ENCODE measurements at regions not wholly inside any gene's neighbourhood (a gene's known extent, or its start where the extent isn't known, plus 50 kb on each side); places are given as distances from the start of the nearest gene placed in this dataset.
A peak's percentile ranks its signal among the peaks of the same experiment; 100 is the strongest.

DNA sequence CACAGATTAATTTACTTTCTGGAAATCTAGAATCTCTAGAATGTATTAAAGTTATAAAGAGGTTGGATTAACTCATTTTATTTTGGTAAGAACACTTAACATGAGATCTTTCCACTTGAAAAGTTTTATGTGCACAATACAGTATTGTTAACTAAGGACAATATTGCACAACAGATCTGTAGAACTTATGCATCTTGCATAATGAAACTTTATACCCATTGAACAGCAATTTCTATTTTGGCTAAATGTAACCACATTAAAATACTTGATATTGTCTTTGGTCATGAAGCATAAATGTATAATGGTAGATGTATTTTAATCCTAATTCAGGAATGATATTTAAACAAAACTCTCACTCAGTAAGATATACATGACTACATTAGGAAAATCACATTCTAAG lies 203.8 kb downstream of the SNX19 start:
- no peak overlapping the region for H2AK5ac ChIP-seq (ENCODE audit: low read length, severe bottlenecking)
- H2BK5ac ChIP-seq (ENCODE audit: low read depth, low read length, poor library complexity, severe bottlenecking): no peak overlapping the region
- no peak overlapping the region for H3K18ac ChIP-seq (ENCODE audit: low read depth in 1 of 2, low read length in 2 of 2)
- H3K4me1 ChIP-seq (ENCODE audit: control insufficient read depth, insufficient read depth, low read depth, low read length): peaks cover 10% of the 10 kb centered on the region
- H2BK15ac ChIP-seq (ENCODE audit: low read depth, poor library complexity, severe bottlenecking): no peak overlapping the region
- no peak overlapping the region for H2BK120ac ChIP-seq (ENCODE audit: low read depth, low read length)
- H3K23ac ChIP-seq (ENCODE audit: low read length in 2 of 2): no peak overlapping the region
- H2BK12ac ChIP-seq (ENCODE audit: low read length in 2 of 2): no peak overlapping the region
- no peak overlapping the region for H3K4me2 ChIP-seq (ENCODE audit: low read length, poor library complexity, severe bottlenecking)
- no peak for DNase-seq
- no peak overlapping the region for H3K14ac ChIP-seq (ENCODE audit: low read length in 2 of 2)
- H3K27ac ChIP-seq (ENCODE audit: low read length, poor library complexity, severe bottlenecking): no peak overlapping the region
- H4K91ac ChIP-seq (ENCODE audit: low read length): no peak overlapping the region
- H3K9me3 ChIP-seq (ENCODE audit: control insufficient read depth, low read length): peaks cover 7% of the 10 kb centered on the region
- H3K9ac ChIP-seq (ENCODE audit: low read length): no peak overlapping the region
- no peak overlapping the region for H4K8ac ChIP-seq (ENCODE audit: low read length)
- no peaks in the 10 kb centered on the region for H3K79me1 ChIP-seq (replicated peaks; ENCODE audit: low read length, poor library complexity, severe bottlenecking)
- H3K4me3 ChIP-seq (ENCODE audit: insufficient read depth in 1 of 2, low read depth in 1 of 2, low read length in 2 of 2): no peak overlapping the region
- H2AFZ ChIP-seq (ENCODE audit: low read depth, low read length): no peak overlapping the region
- H3K27me3 ChIP-seq (ENCODE audit: control insufficient read depth in 1 of 2, insufficient read depth in 1 of 2, low read length in 2 of 2): no peaks in the 10 kb centered on the region
- no peak overlapping the region for H3K4ac ChIP-seq (ENCODE audit: low read depth in 1 of 2, low read length in 2 of 2)
- H3K36me3 ChIP-seq (ENCODE audit: control insufficient read depth in 1 of 2, insufficient read depth in 2 of 2, low read depth in 1 of 2, low read length in 2 of 2): no peaks in the 10 kb centered on the region

DNA sequence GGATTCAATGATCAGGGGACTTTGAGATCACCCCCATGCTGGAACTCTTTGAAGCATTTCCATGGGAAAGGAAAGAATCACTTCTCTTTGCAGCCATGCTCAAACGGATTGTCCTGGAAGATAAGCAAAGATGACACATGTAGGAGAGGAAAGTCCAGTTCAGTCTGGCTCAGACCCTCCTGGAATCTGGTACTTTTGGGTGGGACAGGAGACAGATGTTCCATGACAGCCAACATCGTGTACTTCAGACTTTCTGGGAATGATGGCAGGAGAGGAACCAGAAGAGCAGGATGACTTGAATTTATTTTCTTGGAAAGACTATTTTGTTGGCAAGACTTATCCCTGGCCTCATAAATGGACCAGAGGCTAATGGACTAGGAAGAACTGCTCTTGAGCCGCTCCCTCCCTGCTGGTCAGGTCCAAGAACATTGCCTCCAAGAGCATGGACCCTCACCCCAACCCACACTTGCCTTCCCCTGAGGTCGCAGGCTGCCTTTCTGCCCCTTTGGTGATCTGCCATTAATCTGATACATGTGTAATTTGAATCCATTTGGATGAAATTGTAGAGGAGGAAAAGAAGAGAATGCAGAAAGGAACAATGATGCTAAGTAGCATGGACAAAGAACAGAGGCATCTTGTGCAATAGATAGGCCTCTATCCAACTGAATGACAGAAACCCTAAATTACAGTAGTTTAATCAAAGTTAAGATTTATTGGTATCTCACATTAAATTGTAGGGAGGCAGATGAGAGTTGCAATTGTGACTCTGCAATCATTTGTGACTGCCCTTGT lies 201.0 kb downstream of the SNX19 start:
- H3K9ac ChIP-seq (ENCODE audit: low read length): no peak overlapping the region
- no peak overlapping the region for H3K14ac ChIP-seq (ENCODE audit: low read length in 2 of 2)
- H2AFZ ChIP-seq (ENCODE audit: low read depth, low read length): no peak overlapping the region
- no peak overlapping the region for H4K91ac ChIP-seq (ENCODE audit: low read length)
- no peaks in the 10 kb centered on the region for H3K79me1 ChIP-seq (replicated peaks; ENCODE audit: low read length, poor library complexity, severe bottlenecking)
- no peak overlapping the region for H2BK15ac ChIP-seq (ENCODE audit: low read depth, poor library complexity, severe bottlenecking)
- 81% methylated on average over 4 of the region's 4 CpGs for WGBS
- DNase-seq: no peak
- no peaks in the 10 kb centered on the region for H3K27me3 ChIP-seq (ENCODE audit: control insufficient read depth in 1 of 2, insufficient read depth in 1 of 2, low read length in 2 of 2)
- no peak overlapping the region for H2BK5ac ChIP-seq (ENCODE audit: low read depth, low read length, poor library complexity, severe bottlenecking)
- H3K27ac ChIP-seq (ENCODE audit: low read length, poor library complexity, severe bottlenecking): no peak overlapping the region
- H3K9me3 ChIP-seq (ENCODE audit: control insufficient read depth, low read length): no peaks in the 10 kb centered on the region
- H4K8ac ChIP-seq (ENCODE audit: low read length): no peak overlapping the region
- H3K4ac ChIP-seq (ENCODE audit: low read depth in 1 of 2, low read length in 2 of 2): no peak overlapping the region
- H3K18ac ChIP-seq (ENCODE audit: low read depth in 1 of 2, low read length in 2 of 2): no peak overlapping the region
- no peak overlapping the region for H2BK120ac ChIP-seq (ENCODE audit: low read depth, low read length)
- no peak overlapping the region for H2BK12ac ChIP-seq (ENCODE audit: low read length in 2 of 2)
- H3K36me3 ChIP-seq (ENCODE audit: control insufficient read depth in 1 of 2, insufficient read depth in 2 of 2, low read depth in 1 of 2, low read length in 2 of 2): no peaks in the 10 kb centered on the region
- H3K4me2 ChIP-seq (ENCODE audit: low read length, poor library complexity, severe bottlenecking): no peak overlapping the region
- H3K4me3 ChIP-seq (ENCODE audit: insufficient read depth in 1 of 2, low read depth in 1 of 2, low read length in 2 of 2): no peak overlapping the region
- H2AK5ac ChIP-seq (ENCODE audit: low read length, severe bottlenecking): no peak overlapping the region
- peaks cover 15% of the 10 kb centered on the region for H3K4me1 ChIP-seq (ENCODE audit: control insufficient read depth, insufficient read depth, low read depth, low read length)
- H3K23ac ChIP-seq (ENCODE audit: low read length in 2 of 2): no peak overlapping the region

DNA sequence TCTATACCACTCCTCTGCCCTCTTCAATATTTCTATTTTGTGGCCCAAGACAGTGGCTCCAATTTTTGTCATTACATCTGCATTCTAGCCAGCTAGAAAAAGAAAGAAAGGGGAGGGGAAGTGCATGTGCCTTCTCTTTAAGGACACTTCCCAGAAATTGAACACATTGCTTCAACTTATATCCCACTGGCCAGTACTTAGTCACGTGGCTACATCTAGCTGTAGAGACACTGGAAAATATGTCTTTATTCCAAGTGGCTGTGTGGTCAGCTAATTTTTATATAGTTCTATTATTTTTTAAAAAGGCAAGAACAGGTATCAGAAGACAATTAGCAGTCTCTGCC lies 200.4 kb downstream of the SNX19 start:
- Histone ChIP-seq H2BK120ac (ENCODE audit: low read depth, low read length) (no peak overlapping the region), H2BK12ac (ENCODE audit: low read length in 2 of 2) (no peak overlapping the region), H3K4me3 (ENCODE audit: insufficient read depth in 1 of 2, low read depth in 1 of 2, low read length in 2 of 2) (no peak overlapping the region), H3K18ac (ENCODE audit: low read depth in 1 of 2, low read length in 2 of 2) (no peak overlapping the region), H3K9ac (ENCODE audit: low read length) (no peak overlapping the region), H3K27me3 (ENCODE audit: control insufficient read depth in 1 of 2, insufficient read depth in 1 of 2, low read length in 2 of 2) (no peaks in the 10 kb centered on the region), H3K14ac (ENCODE audit: low read length in 2 of 2) (no peak overlapping the region), H2BK15ac (ENCODE audit: low read depth, poor library complexity, severe bottlenecking) (no peak overlapping the region), H3K79me1 (replicated peaks; ENCODE audit: low read length, poor library complexity, severe bottlenecking) (no peaks in the 10 kb centered on the region), H3K23ac (ENCODE audit: low read length in 2 of 2) (no peak overlapping the region), H2AK5ac (ENCODE audit: low read length, severe bottlenecking) (no peak overlapping the region), H3K27ac (ENCODE audit: low read length, poor library complexity, severe bottlenecking) (no peak overlapping the region), H2BK5ac (ENCODE audit: low read depth, low read length, poor library complexity, severe bottlenecking) (no peak overlapping the region), H3K4ac (ENCODE audit: low read depth in 1 of 2, low read length in 2 of 2) (no peak overlapping the region), H4K91ac (ENCODE audit: low read length) (no peak overlapping the region), H3K4me2 (ENCODE audit: low read length, poor library complexity, severe bottlenecking) (no peak overlapping the region), H3K36me3 (ENCODE audit: control insufficient read depth in 1 of 2, insufficient read depth in 2 of 2, low read depth in 1 of 2, low read length in 2 of 2) (no peaks in the 10 kb centered on the region), H3K4me1 (ENCODE audit: control insufficient read depth, insufficient read depth, low read depth, low read length) (peaks cover 17% of the 10 kb centered on the region), H2AFZ (ENCODE audit: low read depth, low read length) (no peak overlapping the region), H3K9me3 (ENCODE audit: control insufficient read depth, low read length) (no peaks in the 10 kb centered on the region), H4K8ac (ENCODE audit: low read length) (no peak overlapping the region)
- no peak for DNase-seq
- no CpG with 5 or more reads among the region's 1 CpG for WGBS

DNA sequence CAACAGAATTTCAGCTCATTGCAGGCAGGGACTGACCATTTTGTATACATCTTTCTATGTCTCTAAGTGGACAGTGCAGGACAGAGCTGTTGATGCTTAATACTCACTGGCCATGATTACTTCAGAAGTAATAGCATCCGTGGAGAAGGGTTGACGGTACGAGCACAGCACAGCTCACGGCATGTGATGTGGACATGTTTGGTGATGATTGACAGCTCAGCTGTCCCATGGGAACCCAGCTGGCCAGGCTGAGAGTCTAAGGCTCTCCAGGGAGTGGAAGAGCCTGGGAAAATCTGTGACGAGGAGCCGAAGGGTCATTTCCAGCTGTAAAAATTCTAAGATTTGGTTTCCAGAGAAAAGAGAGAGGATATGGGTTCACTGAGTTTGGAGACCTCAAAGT lies 198.2 kb downstream of the SNX19 start:
- no peak for DNase-seq
- Histone ChIP-seq H3K4ac (ENCODE audit: low read depth in 1 of 2, low read length in 2 of 2) (no peak overlapping the region), H3K14ac (ENCODE audit: low read length in 2 of 2) (no peak overlapping the region), H3K27me3 (ENCODE audit: control insufficient read depth in 1 of 2, insufficient read depth in 1 of 2, low read length in 2 of 2) (no peaks in the 10 kb centered on the region), H3K9me3 (ENCODE audit: control insufficient read depth, low read length) (no peaks in the 10 kb centered on the region), H2BK120ac (ENCODE audit: low read depth, low read length) (no peak overlapping the region), H2BK12ac (ENCODE audit: low read length in 2 of 2) (no peak overlapping the region), H3K18ac (ENCODE audit: low read depth in 1 of 2, low read length in 2 of 2) (no peak overlapping the region), H2BK15ac (ENCODE audit: low read depth, poor library complexity, severe bottlenecking) (no peak overlapping the region), H2BK5ac (ENCODE audit: low read depth, low read length, poor library complexity, severe bottlenecking) (no peak overlapping the region), H3K4me2 (ENCODE audit: low read length, poor library complexity, severe bottlenecking) (no peak overlapping the region), H4K8ac (ENCODE audit: low read length) (no peak overlapping the region), H3K9ac (ENCODE audit: low read length) (no peak overlapping the region), H3K36me3 (ENCODE audit: control insufficient read depth in 1 of 2, insufficient read depth in 2 of 2, low read depth in 1 of 2, low read length in 2 of 2) (no peaks in the 10 kb centered on the region), H3K79me1 (replicated peaks; ENCODE audit: low read length, poor library complexity, severe bottlenecking) (no peaks in the 10 kb centered on the region), H3K4me3 (ENCODE audit: insufficient read depth in 1 of 2, low read depth in 1 of 2, low read length in 2 of 2) (no peak overlapping the region), H2AK5ac (ENCODE audit: low read length, severe bottlenecking) (peak overlapping the region; percentile 57), H2AFZ (ENCODE audit: low read depth, low read length) (no peak overlapping the region), H3K27ac (ENCODE audit: low read length, poor library complexity, severe bottlenecking) (no peak overlapping the region), H3K4me1 (ENCODE audit: control insufficient read depth, insufficient read depth, low read depth, low read length) (peaks cover 14% of the 10 kb centered on the region), H3K23ac (ENCODE audit: low read length in 2 of 2) (no peak overlapping the region), H4K91ac (ENCODE audit: low read length) (no peak overlapping the region)
- WGBS: 91% methylated on average over 6 of the region's 6 CpGs
